ENCODE measurements at regions not wholly inside any gene's neighbourhood (a gene's known extent, or its start where the extent isn't known, plus 50 kb on each side); places are given as distances from the start of the nearest gene placed in this dataset.

- no peaks in the 10 kb centered on the region for H3K4me1 Mint-ChIP-seq (ENCODE audit: low read depth, unreplicated experiment)
- Histone ChIP-seq H3K27me3 (ENCODE audit: insufficient read depth, low read length) (peaks cover 28% of the 10 kb centered on the region), H3K9me3 (ENCODE audit: insufficient read depth, low read depth, low read length) (no peaks in the 10 kb centered on the region), H3K27ac (ENCODE audit: low read depth, low read length) (no peak overlapping the region), H3K36me3 (ENCODE audit: insufficient read depth, low read length) (no peaks in the 10 kb centered on the region), H2AFZ (ENCODE audit: low read depth, low read length) (no peak overlapping the region), H3K4me1 (ENCODE audit: insufficient read depth, low read length) (no peaks in the 10 kb centered on the region), H3K9ac (ENCODE audit: low read length) (no peak overlapping the region), H4K20me1 (ENCODE audit: insufficient read depth, low read length) (no peaks in the 10 kb centered on the region), H3K4me2 (ENCODE audit: low read length) (no peak overlapping the region), H3K4me3 (ENCODE audit: insufficient read depth, low read depth, low read length) (no peak overlapping the region), H3K79me2 (ENCODE audit: insufficient read depth, low read length) (no peaks in the 10 kb centered on the region)
- no peak for TF ChIP-seq EZH2 (IDR thresholded peaks at IDR 0.05; ENCODE audit: insufficient read depth, low read length)
- TF ChIP-seq CTCF (IDR thresholded peaks at IDR 0.05; ENCODE audit: insufficient read depth, low read depth, low read length), result no peak
- no peak overlapping the region for H3K27ac Mint-ChIP-seq (ENCODE audit: unreplicated experiment)
- FAIRE-seq (no peak), DNase-seq (ENCODE audit: low read depth) (no peak)
- peaks cover 2% of the 10 kb centered on the region for H3K36me3 Mint-ChIP-seq (ENCODE audit: low read depth, unreplicated experiment)
- H3K9me3 Mint-ChIP-seq (ENCODE audit: unreplicated experiment), result peaks cover 19% of the 10 kb centered on the region
- H3K27me3 Mint-ChIP-seq (ENCODE audit: low read depth, unreplicated experiment), result peaks cover 83% of the 10 kb centered on the region
- no peak overlapping the region for H3K4me3 Mint-ChIP-seq (ENCODE audit: unreplicated experiment)
These were observed 192.6 kb upstream of the NECTIN1 start for GRCh38 chr11:119921571-119921970.

- H3K4me1 Mint-ChIP-seq (ENCODE audit: low read depth, unreplicated experiment), result no peaks in the 10 kb centered on the region
- H3K9me3 ChIP-seq (ENCODE audit: insufficient read depth, low read depth, low read length), result no peaks in the 10 kb centered on the region
- H3K27ac Mint-ChIP-seq (ENCODE audit: unreplicated experiment), result no peak overlapping the region
- H3K36me3 ChIP-seq (ENCODE audit: insufficient read depth, low read length), result no peaks in the 10 kb centered on the region
- H3K4me3 ChIP-seq (ENCODE audit: insufficient read depth, low read depth, low read length), result no peak overlapping the region
- H3K4me2 ChIP-seq (ENCODE audit: low read length), result no peak overlapping the region
- no peaks in the 10 kb centered on the region for H4K20me1 ChIP-seq (ENCODE audit: insufficient read depth, low read length)
- DNase-seq (ENCODE audit: low read depth) (no peak), FAIRE-seq (no peak)
- H3K79me2 ChIP-seq (ENCODE audit: insufficient read depth, low read length), result no peaks in the 10 kb centered on the region
- H3K9ac ChIP-seq (ENCODE audit: low read length), result no peak overlapping the region
- H3K27ac ChIP-seq (ENCODE audit: low read depth, low read length), result no peak overlapping the region
- H3K4me1 ChIP-seq (ENCODE audit: insufficient read depth, low read length), result no peaks in the 10 kb centered on the region
- H3K4me3 Mint-ChIP-seq (ENCODE audit: unreplicated experiment), result no peak overlapping the region
- peaks cover 2% of the 10 kb centered on the region for H3K36me3 Mint-ChIP-seq (ENCODE audit: low read depth, unreplicated experiment)
- peaks cover 23% of the 10 kb centered on the region for H3K9me3 Mint-ChIP-seq (ENCODE audit: unreplicated experiment)
- no peak for TF ChIP-seq EZH2 (IDR thresholded peaks at IDR 0.05; ENCODE audit: insufficient read depth, low read length)
- no peak for TF ChIP-seq CTCF (IDR thresholded peaks at IDR 0.05; ENCODE audit: insufficient read depth, low read depth, low read length)
- H3K27me3 ChIP-seq (ENCODE audit: insufficient read depth, low read length), result peaks cover 28% of the 10 kb centered on the region
- H2AFZ ChIP-seq (ENCODE audit: low read depth, low read length), result no peak overlapping the region
- H3K27me3 Mint-ChIP-seq (ENCODE audit: low read depth, unreplicated experiment), result peaks cover 82% of the 10 kb centered on the region
These were observed 191.8 kb upstream of the NECTIN1 start for GRCh38 chr11:119920666-119921387.

- no peaks in the 10 kb centered on the region for H3K4me1 Mint-ChIP-seq (ENCODE audit: low read depth, unreplicated experiment)
- Histone ChIP-seq H2AFZ (ENCODE audit: low read depth, low read length) (no peak overlapping the region), H3K9me3 (ENCODE audit: insufficient read depth, low read depth, low read length) (no peaks in the 10 kb centered on the region), H3K4me1 (ENCODE audit: insufficient read depth, low read length) (no peaks in the 10 kb centered on the region), H3K36me3 (ENCODE audit: insufficient read depth, low read length) (no peaks in the 10 kb centered on the region), H3K27ac (ENCODE audit: low read depth, low read length) (no peak overlapping the region), H3K4me3 (ENCODE audit: insufficient read depth, low read depth, low read length) (no peak overlapping the region), H3K4me2 (ENCODE audit: low read length) (no peak overlapping the region), H4K20me1 (ENCODE audit: insufficient read depth, low read length) (no peaks in the 10 kb centered on the region), H3K9ac (ENCODE audit: low read length) (no peak overlapping the region), H3K27me3 (ENCODE audit: insufficient read depth, low read length) (peaks cover 24% of the 10 kb centered on the region), H3K79me2 (ENCODE audit: insufficient read depth, low read length) (no peaks in the 10 kb centered on the region)
- peaks cover 29% of the 10 kb centered on the region for H3K9me3 Mint-ChIP-seq (ENCODE audit: unreplicated experiment)
- FAIRE-seq, result no peak
- no peak for DNase-seq (ENCODE audit: low read depth)
- H3K27me3 Mint-ChIP-seq (ENCODE audit: low read depth, unreplicated experiment), result peaks cover 74% of the 10 kb centered on the region
- no peak overlapping the region for H3K27ac Mint-ChIP-seq (ENCODE audit: unreplicated experiment)
- no peak overlapping the region for H3K4me3 Mint-ChIP-seq (ENCODE audit: unreplicated experiment)
- TF ChIP-seq EZH2 (IDR thresholded peaks at IDR 0.05; ENCODE audit: insufficient read depth, low read length) (no peak), CTCF (IDR thresholded peaks at IDR 0.05; ENCODE audit: insufficient read depth, low read depth, low read length) (no peak)
- peaks cover 2% of the 10 kb centered on the region for H3K36me3 Mint-ChIP-seq (ENCODE audit: low read depth, unreplicated experiment)
These were observed 190.7 kb upstream of the NECTIN1 start for GRCh38 chr11:119919656-119920055.

Data from astrocyte (in vitro differentiated cells and primary cell).